ENCODE measurements at regions not wholly inside any gene's neighbourhood (a gene's known extent, or its start where the extent isn't known, plus 50 kb on each side); places are given as distances from the start of the nearest gene placed in this dataset.

DNA sequence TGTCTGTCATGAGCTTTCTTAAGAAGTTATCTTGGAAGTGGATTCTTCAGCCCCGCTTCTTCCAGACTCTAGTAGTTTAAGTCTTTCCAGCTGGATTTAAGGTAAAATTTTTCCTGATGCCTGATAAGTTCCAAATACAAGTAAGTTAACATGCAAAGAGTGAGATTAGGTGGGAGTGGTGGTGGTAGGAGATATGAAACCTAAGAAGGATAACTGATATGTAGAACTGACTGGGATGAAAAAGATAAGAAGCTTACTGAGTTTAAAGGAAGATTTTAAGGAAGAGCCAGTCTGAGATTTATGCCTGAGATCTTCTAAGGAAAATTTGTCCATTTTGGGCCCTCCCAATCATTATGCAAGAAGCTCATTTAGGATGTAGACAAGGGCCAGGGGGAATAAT is 250.9 kb upstream of the SYT10 start:
- no peak for TF ChIP-seq POLR2AphosphoS5 (IDR thresholded peaks at IDR 0.05)
- TF ChIP-seq, protein P1, sequence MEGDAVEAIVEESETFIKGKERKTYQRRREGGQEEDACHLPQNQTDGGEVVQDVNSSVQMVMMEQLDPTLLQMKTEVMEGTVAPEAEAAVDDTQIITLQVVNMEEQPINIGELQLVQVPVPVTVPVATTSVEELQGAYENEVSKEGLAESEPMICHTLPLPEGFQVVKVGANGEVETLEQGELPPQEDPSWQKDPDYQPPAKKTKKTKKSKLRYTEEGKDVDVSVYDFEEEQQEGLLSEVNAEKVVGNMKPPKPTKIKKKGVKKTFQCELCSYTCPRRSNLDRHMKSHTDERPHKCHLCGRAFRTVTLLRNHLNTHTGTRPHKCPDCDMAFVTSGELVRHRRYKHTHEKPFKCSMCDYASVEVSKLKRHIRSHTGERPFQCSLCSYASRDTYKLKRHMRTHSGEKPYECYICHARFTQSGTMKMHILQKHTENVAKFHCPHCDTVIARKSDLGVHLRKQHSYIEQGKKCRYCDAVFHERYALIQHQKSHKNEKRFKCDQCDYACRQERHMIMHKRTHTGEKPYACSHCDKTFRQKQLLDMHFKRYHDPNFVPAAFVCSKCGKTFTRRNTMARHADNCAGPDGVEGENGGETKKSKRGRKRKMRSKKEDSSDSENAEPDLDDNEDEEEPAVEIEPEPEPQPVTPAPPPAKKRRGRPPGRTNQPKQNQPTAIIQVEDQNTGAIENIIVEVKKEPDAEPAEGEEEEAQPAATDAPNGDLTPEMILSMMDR (IDR thresholded peaks at IDR 0.05), result no peak
- TF ChIP-seq POLR2A (IDR thresholded peaks at IDR 0.05), result no peak

Data from stomach (tissue), 4 donors.